ENCODE measurements at regions not wholly inside any gene's neighbourhood (a gene's known extent, or its start where the extent isn't known, plus 50 kb on each side); places are given as distances from the start of the nearest gene placed in this dataset.
"Not testable (repeated sequence)": the region's sequence is repeated elsewhere in the genome, so short reads cannot be mapped to it uniquely, and the experiment has no call there.

DNA sequence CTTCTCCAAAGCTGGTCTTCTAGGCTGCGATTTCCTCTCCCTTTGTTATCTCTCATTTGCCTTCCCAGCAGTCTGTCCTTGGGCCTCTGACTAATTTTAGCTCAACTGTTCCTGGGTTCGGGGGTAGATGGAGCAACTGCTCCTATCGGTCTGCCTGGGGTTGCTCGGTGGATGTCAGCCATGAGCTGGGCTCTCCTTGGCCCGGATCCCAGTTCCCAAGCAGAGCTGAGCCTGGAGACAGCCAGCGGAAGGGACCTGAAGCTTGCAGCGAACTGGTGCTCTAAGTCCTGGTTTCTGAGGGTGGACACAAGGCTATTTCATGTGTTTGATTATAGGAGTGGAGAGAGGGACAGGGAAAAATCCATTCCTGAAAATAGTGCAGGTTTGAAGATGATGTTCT lies 423.0 kb downstream of the RPS6KC1 start:
- peak; percentile 91 for DNase-seq (ENCODE audit: low spot score)

DNA sequence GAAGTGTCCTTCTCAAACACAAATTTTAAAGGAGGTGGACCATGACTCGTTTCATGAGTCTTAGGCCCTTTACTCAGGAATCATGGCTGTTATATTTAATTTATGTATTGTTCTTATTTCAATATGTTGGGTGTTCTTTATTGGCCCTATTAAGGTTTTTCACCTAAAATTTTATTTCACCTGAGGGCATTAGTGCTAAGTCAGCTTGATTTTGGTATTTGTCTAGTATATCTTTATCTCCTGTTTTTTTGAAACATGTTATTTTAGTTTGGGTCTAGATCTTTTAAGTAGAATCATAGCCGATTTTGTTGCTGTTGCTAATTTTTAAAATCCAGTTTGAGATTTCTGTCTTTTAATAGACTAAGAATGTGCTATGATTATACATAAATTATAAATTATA lies 430.4 kb downstream of the RPS6KC1 start:
- DNase-seq (ENCODE audit: low spot score): no peak

DNA sequence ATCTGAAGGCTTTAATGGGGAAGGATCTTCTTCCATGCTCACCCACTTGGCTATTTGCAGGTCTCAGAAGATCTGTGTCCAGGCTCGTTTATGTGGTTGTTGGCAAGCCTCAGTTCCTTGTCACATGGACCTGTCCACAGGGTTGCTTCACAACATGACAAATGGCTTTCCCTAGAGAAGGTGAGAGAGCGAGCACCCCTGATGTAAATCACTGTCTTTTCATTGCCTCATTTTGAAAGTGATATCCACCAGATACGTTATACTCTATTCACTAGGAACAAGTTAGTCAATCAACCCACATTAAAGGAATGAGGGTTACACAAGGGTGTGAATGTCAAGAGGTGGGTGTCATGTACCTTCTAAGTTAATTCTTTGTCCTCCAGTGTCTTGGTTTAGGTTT lies 433.3 kb downstream of the RPS6KC1 start:
- DNase-seq (ENCODE audit: low spot score): no peak

DNA sequence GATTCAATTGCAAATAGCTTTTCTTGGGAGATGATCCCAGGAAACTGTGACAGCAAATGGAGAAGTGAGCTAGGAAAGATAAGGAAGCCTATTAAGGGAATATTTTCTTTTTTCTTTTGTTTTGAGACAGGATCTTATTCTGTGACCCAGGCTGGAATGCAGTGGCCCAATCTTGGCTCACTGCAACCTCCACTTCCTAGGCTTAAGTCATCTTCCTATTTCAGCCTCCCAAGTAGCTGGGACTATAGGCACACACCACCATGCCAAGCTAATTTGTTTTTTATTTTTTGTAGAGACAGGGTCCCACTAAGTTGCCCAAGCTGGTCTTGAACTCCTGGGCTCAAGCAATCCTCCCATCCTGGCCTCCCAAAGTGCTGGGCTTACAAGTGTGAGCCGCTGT lies 433.7 kb downstream of the RPS6KC1 start:
- DNase-seq (ENCODE audit: low spot score): no peak

DNA sequence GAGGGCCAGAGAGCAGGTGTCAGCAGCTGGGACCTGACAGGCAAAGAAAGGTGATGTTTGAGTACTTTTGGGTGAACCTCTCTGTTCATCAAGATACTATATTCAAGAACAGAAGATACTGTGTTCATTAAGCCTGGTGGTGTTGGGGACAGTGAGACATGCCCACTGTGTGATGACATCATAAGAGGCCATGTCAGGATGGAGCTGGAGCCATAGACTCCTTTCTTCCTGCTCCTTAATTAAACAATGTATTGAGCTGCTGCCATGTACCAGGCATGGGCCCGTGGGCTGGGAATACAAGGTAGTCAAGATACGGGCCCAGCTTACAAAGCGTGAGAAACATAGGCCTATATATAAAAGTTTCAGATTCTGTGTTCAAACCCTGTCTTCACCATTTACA lies 435.4 kb downstream of the RPS6KC1 start:
- no peak for DNase-seq (ENCODE audit: low spot score)

DNA sequence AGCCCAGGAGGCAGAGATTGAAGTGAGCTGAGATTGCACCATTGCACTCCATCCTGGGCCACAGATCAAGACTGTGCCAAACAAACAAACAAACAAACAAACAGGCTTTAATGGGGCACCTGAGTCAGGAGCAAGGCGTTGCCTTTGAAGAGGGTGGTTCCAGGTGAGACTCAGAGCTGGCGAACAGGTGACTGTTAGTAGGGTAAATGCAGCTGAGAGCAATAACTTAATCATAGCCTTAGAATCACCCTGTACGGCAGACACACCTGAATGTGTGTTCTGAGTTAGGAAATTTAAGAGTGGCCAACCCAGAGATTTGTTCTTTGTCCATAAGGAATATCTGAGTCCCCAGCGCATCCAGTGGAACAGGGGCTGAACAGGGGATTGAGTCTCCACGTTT lies 440.4 kb downstream of the RPS6KC1 start:
- DNase-seq (ENCODE audit: low spot score): no peak

DNA sequence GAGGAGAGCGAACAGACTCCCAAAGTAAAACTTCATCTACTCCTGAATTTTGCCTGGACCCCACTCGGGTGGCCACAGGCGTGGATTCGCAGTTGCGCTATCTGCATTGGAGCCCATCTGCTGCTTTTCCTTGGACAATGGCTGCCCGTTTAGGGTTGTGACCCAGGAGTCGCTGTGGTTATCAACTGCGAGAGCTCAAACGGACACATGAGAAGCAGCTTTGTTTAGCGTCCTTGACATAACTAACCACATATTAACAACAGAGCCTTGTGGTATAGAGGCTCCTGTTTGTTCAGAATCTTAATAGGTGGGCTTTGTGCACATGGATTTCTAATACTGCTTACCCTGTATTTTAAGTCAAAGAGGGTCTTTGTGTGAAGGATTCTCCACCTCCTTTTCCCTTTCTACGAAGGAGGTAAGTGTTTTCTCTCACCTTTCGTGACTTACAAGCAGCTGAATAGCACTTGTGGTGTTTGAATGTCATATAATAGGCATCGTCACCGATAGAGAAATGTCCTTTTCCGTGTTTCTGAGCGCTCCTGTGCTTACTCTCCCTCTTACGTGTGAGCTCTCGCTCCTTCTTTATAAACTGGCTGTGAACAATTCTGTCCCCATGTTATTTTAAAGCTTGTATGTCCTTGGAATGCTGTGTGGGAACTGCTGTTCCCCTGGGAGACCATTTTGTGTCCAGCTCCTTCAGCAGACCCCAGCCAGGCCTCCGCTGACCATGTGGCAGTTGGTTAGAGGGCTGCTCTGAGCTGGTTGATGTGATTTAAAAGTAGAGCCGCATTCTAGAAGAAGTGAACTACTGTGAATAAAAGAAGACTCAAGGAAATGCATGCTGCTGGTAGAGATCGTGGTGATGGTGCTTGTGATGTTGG lies 441.4 kb downstream of the RPS6KC1 start:
- DNase-seq (ENCODE audit: low spot score): no peak

DNA sequence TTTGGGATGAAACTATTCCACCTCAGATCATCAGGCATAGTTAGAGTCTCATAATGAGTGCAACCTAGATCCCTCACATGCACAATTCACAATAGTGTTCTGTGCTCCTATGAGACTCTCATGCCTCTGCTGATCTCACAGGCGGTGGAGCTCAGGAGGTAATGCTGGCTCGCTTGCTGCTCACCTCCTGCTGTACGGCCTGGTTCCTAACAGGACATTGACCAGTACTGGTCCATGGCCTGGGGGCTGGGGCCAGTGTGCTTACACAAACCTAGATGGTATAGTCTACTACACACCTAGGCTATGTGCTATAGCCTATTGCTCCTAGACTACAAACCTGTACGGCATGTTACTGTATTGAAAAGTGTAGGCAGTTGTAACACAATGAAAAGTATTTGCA lies 448.4 kb downstream of the RPS6KC1 start:
- DNase-seq (ENCODE audit: low spot score): no peak

DNA sequence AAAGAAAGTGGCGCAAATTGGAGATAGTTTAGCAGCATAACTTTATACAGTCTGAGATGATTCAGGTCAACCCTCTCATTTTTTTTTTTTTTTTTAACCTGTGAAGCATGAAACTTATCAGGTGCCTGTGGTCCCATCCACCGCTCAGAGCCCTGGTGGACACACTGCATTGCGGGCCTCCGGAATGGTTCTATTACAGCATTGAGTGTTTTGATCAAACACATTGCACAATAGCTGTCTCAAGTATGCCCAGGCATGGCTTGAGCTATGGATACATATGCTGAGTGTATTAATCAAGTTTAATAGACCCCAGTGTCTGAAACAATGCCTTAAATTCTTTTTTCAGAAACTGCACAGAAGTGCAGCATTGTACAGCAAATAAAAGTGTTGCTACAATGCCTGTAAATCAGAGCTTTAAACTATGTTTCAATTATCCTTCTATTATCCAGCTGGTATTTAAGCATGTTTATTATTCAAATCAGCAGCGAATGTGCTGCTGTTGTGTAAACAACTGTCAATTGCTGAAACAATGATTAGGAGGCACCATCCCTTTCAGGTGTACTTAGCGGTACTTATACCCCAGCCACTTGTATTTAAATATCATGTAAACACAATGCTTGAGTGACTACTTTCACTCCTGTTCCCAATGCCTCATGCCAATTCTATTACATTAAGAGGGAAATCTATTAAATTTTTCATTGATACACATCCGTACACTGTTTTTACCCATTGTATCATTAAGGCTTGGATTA lies 456.6 kb downstream of the RPS6KC1 start:
- no peak for DNase-seq (ENCODE audit: low spot score)

DNA sequence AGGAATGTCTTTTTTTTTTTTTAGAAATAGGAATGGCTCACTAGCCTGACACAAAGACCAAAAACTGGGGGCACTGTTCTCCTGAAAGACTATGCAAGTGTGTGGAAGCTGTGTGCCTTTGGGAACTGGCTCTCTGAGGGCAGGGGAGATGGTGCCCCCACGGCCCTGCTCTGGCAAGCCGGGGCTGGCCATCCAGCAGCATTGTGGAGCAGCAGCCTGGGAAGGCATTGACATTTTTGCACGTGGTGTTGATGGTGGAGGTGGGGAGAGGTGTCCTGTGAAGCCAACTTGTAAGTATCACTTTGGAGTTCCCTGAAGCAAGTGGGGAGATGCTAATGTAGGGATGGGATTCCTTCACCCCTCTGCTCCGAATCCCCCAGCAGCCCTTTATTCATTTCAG lies 460.1 kb downstream of the RPS6KC1 start:
- no peak for DNase-seq (ENCODE audit: low spot score)

DNA sequence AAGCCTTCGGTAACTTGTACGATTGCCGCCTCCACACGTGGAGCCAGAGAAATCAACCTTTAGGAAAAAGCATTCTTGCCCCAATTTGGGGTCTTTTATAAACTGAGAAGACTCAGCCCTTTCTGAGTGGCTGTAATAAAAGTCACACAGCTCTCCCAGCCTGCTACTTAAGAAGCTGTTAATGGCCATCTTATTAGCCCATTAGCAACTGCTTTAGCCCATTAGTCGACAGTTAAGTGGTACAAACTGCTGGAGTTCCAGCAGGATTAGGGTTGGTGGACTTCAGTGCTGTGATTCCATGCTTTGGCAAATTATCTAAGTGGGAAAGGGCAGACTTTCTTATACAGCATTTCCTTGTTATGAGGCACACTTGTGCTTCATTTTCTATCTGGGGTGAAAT lies 461.3 kb downstream of the RPS6KC1 start:
- no peak for DNase-seq (ENCODE audit: low spot score)

DNA sequence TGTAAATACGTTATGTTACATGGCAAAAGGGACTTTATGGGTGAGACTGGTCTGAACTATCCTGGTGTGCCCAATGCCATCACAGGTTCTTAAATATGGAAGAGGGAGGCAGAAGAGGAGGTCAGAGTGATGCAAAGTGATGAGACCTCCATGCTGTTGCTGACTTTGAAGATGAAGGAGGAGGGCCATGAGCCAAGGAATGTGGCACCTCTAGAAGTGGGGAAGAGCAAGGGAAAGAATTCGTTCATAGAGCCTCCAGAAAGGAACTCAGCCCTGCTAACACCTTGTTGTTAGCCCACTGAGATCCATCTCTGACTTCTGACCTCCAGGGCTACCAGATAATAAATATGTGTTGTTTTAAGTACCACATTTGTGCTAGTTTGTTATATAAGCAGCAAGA lies 462.0 kb downstream of the RPS6KC1 start:
- DNase-seq (ENCODE audit: low spot score): no peak

DNA sequence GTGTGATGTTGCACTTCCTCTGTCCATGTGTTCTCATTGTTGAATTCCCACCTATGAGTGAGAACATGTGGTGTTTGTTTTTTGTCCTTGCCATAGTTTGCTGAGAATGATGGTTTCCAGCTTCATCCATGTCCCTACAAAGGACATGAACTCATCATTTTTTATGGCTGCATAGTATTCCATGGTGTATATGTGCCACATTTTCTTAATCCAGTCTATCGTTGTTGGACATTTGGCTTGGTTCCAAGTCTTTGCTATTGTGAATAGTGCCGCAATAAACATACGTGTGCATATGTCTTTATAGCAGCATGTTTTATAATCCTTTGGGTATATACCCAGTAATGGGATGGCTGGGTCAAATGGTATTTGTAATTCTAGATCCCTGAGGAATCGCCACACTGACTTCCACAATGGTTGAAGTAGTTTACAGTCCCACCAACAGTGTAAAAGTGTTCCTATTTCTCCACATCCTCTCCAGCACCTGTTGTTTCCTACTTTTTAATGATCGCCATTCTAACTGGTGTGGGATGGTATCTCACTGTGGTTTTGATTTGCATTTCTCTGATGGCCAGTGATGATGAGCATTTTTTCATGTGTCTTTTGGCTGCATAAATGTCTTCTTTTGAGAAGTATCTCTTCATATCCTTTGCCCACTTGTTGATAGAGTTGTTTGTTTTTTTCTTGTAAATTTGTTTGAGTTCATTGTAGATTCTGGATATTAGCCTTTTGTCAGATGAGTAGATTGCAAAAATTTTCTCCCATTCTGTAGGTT lies 463.6 kb downstream of the RPS6KC1 start:
- not testable (repeated sequence) for DNase-seq (ENCODE audit: low spot score)

DNA sequence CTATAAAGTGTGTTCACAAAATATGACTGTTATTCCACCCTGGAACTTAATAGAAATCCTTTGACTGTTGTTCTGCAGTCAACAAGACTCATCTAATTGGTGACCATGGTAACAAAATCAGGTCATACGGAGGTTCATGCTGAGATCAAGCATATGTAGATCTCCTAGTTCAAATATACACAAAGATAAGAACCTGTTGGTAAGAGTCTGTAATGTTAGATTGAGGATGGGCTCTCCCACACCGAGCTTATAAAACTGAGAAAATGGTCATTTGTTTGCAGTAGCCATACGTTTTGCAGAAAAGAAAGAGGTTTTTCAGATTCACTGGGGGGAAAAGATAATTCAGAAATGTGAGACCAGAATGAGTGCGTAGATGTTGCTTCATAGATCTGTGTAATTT lies 468.1 kb downstream of the RPS6KC1 start:
- peak; percentile 90 for DNase-seq (ENCODE audit: low spot score)

DNA sequence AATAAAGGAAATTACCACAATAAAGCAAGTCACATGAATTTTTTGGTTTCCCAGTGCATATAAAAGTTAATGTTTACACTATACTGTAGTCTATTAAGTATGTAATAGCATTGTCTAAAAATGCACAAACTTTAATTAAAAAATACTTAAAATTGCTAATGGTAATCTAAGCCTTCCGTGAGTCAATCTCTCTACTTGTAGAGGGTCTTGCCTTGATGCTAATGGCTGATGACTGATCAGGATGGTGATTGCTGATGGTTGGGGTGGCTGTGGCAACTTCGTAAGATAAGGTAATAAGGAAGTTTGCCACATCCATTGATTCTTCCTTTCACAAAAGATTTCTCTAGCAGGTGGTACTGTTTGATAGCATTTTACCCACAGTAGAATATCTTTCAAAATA lies 466.6 kb upstream of the PROX1 start:
- no peak for DNase-seq (ENCODE audit: low spot score)

DNA sequence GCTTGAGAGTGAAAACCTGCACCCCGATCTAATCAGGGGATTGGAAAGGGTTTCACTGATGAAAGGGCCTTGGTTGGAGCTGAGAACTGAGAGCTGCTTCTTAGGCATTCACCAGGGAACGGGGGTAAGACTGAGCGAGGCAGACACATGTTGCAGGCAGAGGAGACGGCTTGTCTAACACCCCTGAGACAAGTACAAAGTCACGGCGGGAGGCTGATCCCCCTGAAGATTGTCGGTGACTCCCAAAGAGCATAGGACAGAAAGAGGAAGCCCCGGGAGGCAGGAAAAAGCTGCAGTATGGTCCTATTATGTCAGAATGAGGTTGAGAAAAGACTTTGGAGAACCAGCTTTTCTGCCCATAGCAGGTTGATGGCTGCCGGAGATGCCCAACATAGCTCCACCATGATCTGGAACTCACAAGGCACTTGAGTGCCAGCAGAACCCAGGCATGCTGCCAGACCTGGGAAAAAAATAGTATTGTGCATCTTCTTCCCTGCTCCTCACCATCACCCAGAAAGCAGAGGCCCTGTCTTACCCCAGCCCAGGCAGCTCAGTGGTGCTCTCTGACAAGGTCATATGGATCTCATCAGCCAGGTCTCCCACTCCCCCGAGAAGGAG lies 463.9 kb upstream of the PROX1 start:
- peak; percentile 93 for DNase-seq (ENCODE audit: low spot score)

DNA sequence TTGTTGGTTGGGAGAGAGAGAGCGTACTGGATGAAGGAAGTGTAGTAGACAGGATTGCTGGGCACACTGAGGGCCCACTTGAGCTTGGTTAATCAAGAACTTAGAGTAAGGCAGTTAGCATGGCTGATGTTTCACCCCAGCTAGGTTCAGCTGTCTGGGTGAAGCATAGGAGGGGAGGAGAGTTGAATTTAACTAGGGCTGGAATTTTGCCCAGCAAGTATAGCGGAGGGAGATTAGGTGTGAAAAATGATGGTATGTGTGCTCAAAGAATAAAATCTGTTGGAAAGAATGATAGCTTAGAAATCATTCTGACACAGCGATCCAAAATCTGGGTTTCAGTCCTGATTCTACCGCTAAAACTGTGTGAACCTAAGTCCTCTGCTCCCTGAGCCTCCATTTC lies 461.5 kb upstream of the PROX1 start:
- no peak for DNase-seq (ENCODE audit: low spot score)

DNA sequence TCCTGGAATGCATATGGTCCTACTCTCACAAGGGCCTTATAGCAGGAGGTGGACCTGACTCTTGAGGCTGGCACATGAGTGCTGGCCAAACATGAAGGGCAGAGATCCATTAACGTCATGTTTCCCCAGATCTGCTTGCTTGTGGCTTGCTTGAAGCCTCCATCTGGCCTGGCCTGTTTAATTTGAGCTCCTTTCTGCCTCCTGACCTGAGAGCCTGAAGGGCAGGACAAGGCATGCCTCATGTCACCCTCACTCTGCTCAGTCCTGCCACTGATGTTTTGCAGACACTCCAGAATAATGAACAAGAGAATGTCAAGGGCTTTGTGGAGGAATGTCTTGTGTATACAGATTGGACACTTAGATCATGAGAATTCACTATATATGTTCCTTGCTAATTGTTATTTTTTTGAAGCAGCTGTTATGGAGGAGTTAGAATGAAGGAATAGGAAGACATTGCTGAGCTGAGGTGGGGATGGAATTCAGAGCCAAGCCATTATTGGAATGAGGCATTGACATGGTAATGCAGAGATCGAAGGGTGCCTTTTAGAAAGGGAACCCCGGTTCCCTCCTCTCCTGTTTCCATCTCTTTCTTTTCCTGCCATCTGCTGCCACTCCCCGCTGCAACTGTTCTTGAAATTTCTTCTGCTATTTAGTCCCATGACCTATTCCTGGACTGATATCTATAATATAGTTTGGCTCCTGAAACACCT lies 457.0 kb upstream of the PROX1 start:
- peak; percentile 40 for DNase-seq (ENCODE audit: low spot score)

DNA sequence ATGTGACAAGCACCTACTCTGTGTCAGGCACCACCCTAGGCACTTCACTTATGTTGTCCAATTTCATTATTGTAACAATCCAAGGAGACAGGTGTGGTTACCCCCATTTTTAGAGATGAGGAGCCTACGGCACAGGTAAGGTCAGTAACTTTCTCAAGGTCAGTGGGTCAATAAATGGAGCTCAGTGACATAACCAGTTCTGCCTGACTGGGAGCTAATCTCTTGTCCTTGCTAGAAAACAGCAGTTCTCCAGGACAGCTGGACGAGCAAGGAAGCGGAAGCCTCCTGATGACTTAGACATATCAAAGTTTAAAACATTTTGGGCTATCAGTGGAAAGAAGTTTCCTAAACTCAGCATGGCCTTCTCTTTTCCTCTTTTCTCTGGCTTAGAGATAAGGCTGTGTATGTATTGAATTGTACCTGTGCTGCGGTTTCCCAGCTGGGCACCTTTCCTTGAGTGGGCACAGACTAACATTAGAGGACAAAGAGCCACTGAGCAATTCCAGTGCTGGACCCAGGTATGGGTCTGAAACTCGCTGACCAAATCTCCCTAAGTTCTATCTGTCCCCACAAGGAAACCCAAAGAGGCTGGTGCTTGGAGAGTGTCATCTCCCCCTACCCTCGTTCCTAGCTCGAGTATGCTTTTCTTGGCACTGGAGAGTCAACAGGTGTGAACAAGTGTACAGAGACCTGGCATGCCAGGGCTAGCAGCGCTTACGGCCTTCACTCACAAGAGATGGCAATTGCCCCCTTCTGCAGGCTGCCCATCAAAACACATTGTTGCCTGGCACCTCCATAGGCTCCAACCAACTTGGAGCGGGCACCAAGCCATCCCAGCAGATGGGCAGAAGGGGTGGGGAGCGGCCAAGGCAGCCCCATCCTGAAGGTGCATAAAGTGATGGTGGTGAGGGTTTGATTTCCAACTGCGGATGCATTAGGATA lies 456.1 kb upstream of the PROX1 start:
- peak; percentile 95 for DNase-seq (ENCODE audit: low spot score)

DNA sequence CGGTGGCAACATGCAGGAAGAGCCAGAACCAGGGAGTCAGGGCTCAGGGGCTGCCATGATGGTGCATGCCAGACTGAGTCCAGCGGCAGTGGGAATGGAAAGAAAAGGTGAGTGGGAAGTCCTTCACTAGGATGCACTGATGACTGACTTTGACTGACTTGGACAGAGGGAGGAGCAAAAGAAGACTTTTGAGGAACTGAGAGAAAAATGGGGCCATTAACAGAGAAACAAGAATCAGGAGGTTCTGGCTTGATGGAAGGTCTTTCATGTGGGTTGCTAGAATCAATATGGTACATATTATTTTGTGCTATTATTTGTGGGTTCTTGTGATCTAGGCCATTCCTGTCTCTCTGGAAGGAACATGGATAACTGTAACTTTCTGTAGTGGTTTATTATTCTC lies 454.6 kb upstream of the PROX1 start:
- DNase-seq (ENCODE audit: low spot score): no peak
